ENCODE measurements at regions not wholly inside any gene's neighbourhood (a gene's known extent, or its start where the extent isn't known, plus 50 kb on each side); places are given as distances from the start of the nearest gene placed in this dataset.
"Not testable (repeated sequence)": the region's sequence is repeated elsewhere in the genome, so short reads cannot be mapped to it uniquely, and the experiment has no call there.

GRCh38 chr4:62670514-62670913 is 1470.4 kb downstream of the ADGRL3 start:
- DNase-seq, result no peak

GRCh38 chr4:62661821-62662220 is 1461.7 kb downstream of the ADGRL3 start:
- intact Hi-C loops (cut with DNase I), result no loop called here
- DNase-seq, result no peak

More at GRCh38 chr4:62670514-62670913, 1470.4 kb downstream of the ADGRL3 start:
- intact Hi-C loops (cut with DNase I), result no loop called here

- DNase-seq, result no peak
- intact Hi-C loops (cut with DNase I), result no loop called here
These were observed 1455.9 kb downstream of the ADGRL3 start for GRCh38 chr4:62656006-62656405.

GRCh38 chr4:62644372-62644771 is 1444.2 kb downstream of the ADGRL3 start:
- peak in 4 of 42 donors; percentile 3 to 23 (median 8) for DNase-seq
- intact Hi-C loops (cut with DNase I), result no loop called here

- no peak for DNase-seq
- intact Hi-C loops (cut with DNase I), result no loop called here
These were observed 1440.2 kb downstream of the ADGRL3 start for GRCh38 chr4:62640296-62640695.

- DNase-seq, result no peak
- intact Hi-C loops (cut with DNase I), result no loop called here
These were observed 1427.5 kb downstream of the ADGRL3 start for GRCh38 chr4:62627671-62628070.

GRCh38 chr4:62627141-62627540 is 1427.0 kb downstream of the ADGRL3 start:
- DNase-seq, result no peak
- intact Hi-C loops (cut with DNase I), result no loop called here

GRCh38 chr4:62622089-62622488 is 1422.0 kb downstream of the ADGRL3 start:
- DNase-seq, result no peak
- intact Hi-C loops (cut with DNase I), result no loop called here

GRCh38 chr4:62619971-62620370 is 1419.8 kb downstream of the ADGRL3 start:
- intact Hi-C loops (cut with DNase I), result no loop called here
- DNase-seq, result no peak

- DNase-seq, result no peak
- intact Hi-C loops (cut with DNase I), result no loop called here
These were observed 1417.9 kb downstream of the ADGRL3 start for GRCh38 chr4:62618042-62618441.

- DNase-seq, result no peak
- intact Hi-C loops (cut with DNase I), result no loop called here
These were observed 1401.6 kb downstream of the ADGRL3 start for GRCh38 chr4:62601737-62602136.

- intact Hi-C loops (cut with DNase I), result not testable (repeated sequence)
- peak in 1 of 42 donors; percentile 9 for DNase-seq
These were observed 1395.1 kb downstream of the ADGRL3 start for GRCh38 chr4:62595265-62595664.

GRCh38 chr4:62591756-62592155 is 1391.6 kb downstream of the ADGRL3 start:
- DNase-seq, result no peak
- intact Hi-C loops (cut with DNase I), result no loop called here

GRCh38 chr4:62588671-62589070 is 1388.5 kb downstream of the ADGRL3 start:
- no peak for DNase-seq
- intact Hi-C loops (cut with DNase I), result no loop called here

GRCh38 chr4:62571494-62571893 is 1371.4 kb downstream of the ADGRL3 start:
- intact Hi-C loops (cut with DNase I), result no loop called here
- no peak for DNase-seq

GRCh38 chr4:62560858-62561257 is 1360.7 kb downstream of the ADGRL3 start:
- no peak for DNase-seq
- intact Hi-C loops (cut with DNase I), result no loop called here

- intact Hi-C loops (cut with DNase I), result no loop called here
- peak in 1 of 42 donors; percentile 7 for DNase-seq
These were observed 1350.0 kb downstream of the ADGRL3 start for GRCh38 chr4:62550121-62550520.

- no peak for DNase-seq
- intact Hi-C loops (cut with DNase I), result no loop called here
These were observed 1349.5 kb downstream of the ADGRL3 start for GRCh38 chr4:62549601-62550000.

GRCh38 chr4:62548765-62549164 is 1348.6 kb downstream of the ADGRL3 start:
- intact Hi-C loops (cut with DNase I), result no loop called here
- no peak for DNase-seq

GRCh38 chr4:62548108-62548524 is 1348.0 kb downstream of the ADGRL3 start:
- intact Hi-C loops (cut with DNase I), result no loop called here
- DNase-seq, result peak in 2 of 42 donors; percentile 5 to 14

- intact Hi-C loops (cut with DNase I), result no loop called here
- no peak for DNase-seq
These were observed 1344.3 kb downstream of the ADGRL3 start for GRCh38 chr4:62544428-62544827.

- intact Hi-C loops (cut with DNase I), result no loop called here
- DNase-seq, result no peak
These were observed 1342.9 kb downstream of the ADGRL3 start for GRCh38 chr4:62543002-62543401.
